HG03103 (cell line): ENCODE measurements at regions not wholly inside any gene's neighbourhood (a gene's known extent, or its start where the extent isn't known, plus 50 kb on each side); places are given as distances from the start of the nearest gene placed in this dataset.
A peak's percentile ranks its signal among the peaks of the same experiment; 100 is the strongest.
"Not testable (repeated sequence)": the region's sequence is repeated elsewhere in the genome, so short reads cannot be mapped to it uniquely, and the experiment has no call there.

Source experiments
- ATAC-seq: cut with Tn5 transposase; IDR thresholded peaks from one replicate; pipeline ENCODE4 v1.9.1; 2021; ENCODE audit warnings: low read depth; ENCODE audit not compliant: unreplicated experiment

- not testable (repeated sequence) for ATAC-seq
These were observed 64.9 kb upstream of the GBA3 start for GRCh38 chr4:22627851-22628250.

GRCh38 chr4:22630161-22630975 is 62.4 kb upstream of the GBA3 start:
- not testable (repeated sequence) for ATAC-seq

GRCh38 chr4:22631167-22631566 is 61.6 kb upstream of the GBA3 start:
- peak; percentile 50 for ATAC-seq

GRCh38 chr4:22634541-22635181 is 58.1 kb upstream of the GBA3 start:
- no peak for ATAC-seq

GRCh38 chr4:22635182-22635549 is 57.6 kb upstream of the GBA3 start:
- not testable (repeated sequence) for ATAC-seq

GRCh38 chr4:22635692-22636091 is 57.0 kb upstream of the GBA3 start:
- no peak for ATAC-seq

- ATAC-seq: no peak
These were observed 55.4 kb upstream of the GBA3 start for GRCh38 chr4:22637306-22637705.
